ENCODE measurements at regions not wholly inside any gene's neighbourhood (a gene's known extent, or its start where the extent isn't known, plus 50 kb on each side); places are given as distances from the start of the nearest gene placed in this dataset.
"Not testable (repeated sequence)": the region's sequence is repeated elsewhere in the genome, so short reads cannot be mapped to it uniquely, and the experiment has no call there.

- not testable (repeated sequence) for H2AK5ac ChIP-seq (ENCODE audit: low read depth, low read length); H3K9me3 ChIP-seq (replicated peaks in 1 of 2; ENCODE audit: control insufficient read depth in 2 of 2, insufficient read depth in 1 of 2, low read depth in 1 of 2, low read length in 2 of 2); H3K27ac ChIP-seq (replicated peaks; ENCODE audit: low read length); H3K4me1 ChIP-seq (ENCODE audit: control insufficient read depth in 2 of 2, insufficient read depth in 1 of 2, low read depth in 1 of 2, low read length in 2 of 2); H2BK5ac ChIP-seq (ENCODE audit: low read length); H4K91ac ChIP-seq (ENCODE audit: low read depth, low read length, poor library complexity); H3K23ac ChIP-seq (ENCODE audit: low read depth, low read length, poor library complexity); H3K4me3 ChIP-seq (ENCODE audit: low read length in 2 of 2); H4K8ac ChIP-seq (ENCODE audit: low read depth, low read length); H3K18ac ChIP-seq (ENCODE audit: low read length); H2AFZ ChIP-seq (ENCODE audit: low read length); H3K9ac ChIP-seq (ENCODE audit: low read depth, low read length, poor library complexity); H3K14ac ChIP-seq (ENCODE audit: low read length); H2BK15ac ChIP-seq (ENCODE audit: low read length); H3K36me3 ChIP-seq (replicated peaks in 1 of 2; ENCODE audit: control insufficient read depth in 2 of 2, insufficient read depth in 2 of 2, low read length in 2 of 2); H3K79me1 ChIP-seq (ENCODE audit: low read depth, low read length); H2BK120ac ChIP-seq (ENCODE audit: low read depth, low read length); DNase-seq (ENCODE audit: low spot score); H3K4me2 ChIP-seq (ENCODE audit: insufficient read depth, low read length, poor library complexity, severe bottlenecking); H2BK12ac ChIP-seq (ENCODE audit: low read length); H3K4ac ChIP-seq (ENCODE audit: low read length); H3K27me3 ChIP-seq (ENCODE audit: control insufficient read depth in 3 of 3, insufficient read depth in 3 of 3, low read depth in 1 of 3, low read length in 3 of 3)
- no CpG with 5 or more reads among the region's 8 CpGs for WGBS, 2 donors (ENCODE audit: extremely low coverage in 2 of 2, insufficient read length in 2 of 2, insufficient replicate concordance in 1 of 2)
These were observed 521.3 kb downstream of the TP53TG3F start for GRCh38 chr16:33980736-33981135.

GRCh38 chr16:33984428-33984827, 525.0 kb downstream of the TP53TG3F start:
- not testable (repeated sequence) for H2BK12ac ChIP-seq (ENCODE audit: low read length); H3K4me2 ChIP-seq (ENCODE audit: insufficient read depth, low read length, poor library complexity, severe bottlenecking); H2AK5ac ChIP-seq (ENCODE audit: low read depth, low read length); H3K79me1 ChIP-seq (ENCODE audit: low read depth, low read length); H3K27me3 ChIP-seq (ENCODE audit: control insufficient read depth in 3 of 3, insufficient read depth in 3 of 3, low read depth in 1 of 3, low read length in 3 of 3); H3K14ac ChIP-seq (ENCODE audit: low read length); H3K4me1 ChIP-seq (ENCODE audit: control insufficient read depth in 2 of 2, insufficient read depth in 1 of 2, low read depth in 1 of 2, low read length in 2 of 2); H3K4me3 ChIP-seq (ENCODE audit: low read length in 2 of 2); H3K36me3 ChIP-seq (replicated peaks in 1 of 2; ENCODE audit: control insufficient read depth in 2 of 2, insufficient read depth in 2 of 2, low read length in 2 of 2); DNase-seq (ENCODE audit: low spot score); H3K9ac ChIP-seq (ENCODE audit: low read depth, low read length, poor library complexity); H2BK5ac ChIP-seq (ENCODE audit: low read length); H2BK15ac ChIP-seq (ENCODE audit: low read length); H3K23ac ChIP-seq (ENCODE audit: low read depth, low read length, poor library complexity); H4K8ac ChIP-seq (ENCODE audit: low read depth, low read length); H3K27ac ChIP-seq (replicated peaks; ENCODE audit: low read length); H2AFZ ChIP-seq (ENCODE audit: low read length); H2BK120ac ChIP-seq (ENCODE audit: low read depth, low read length); H3K4ac ChIP-seq (ENCODE audit: low read length); H4K91ac ChIP-seq (ENCODE audit: low read depth, low read length, poor library complexity); H3K9me3 ChIP-seq (replicated peaks in 1 of 2; ENCODE audit: control insufficient read depth in 2 of 2, insufficient read depth in 1 of 2, low read depth in 1 of 2, low read length in 2 of 2); H3K18ac ChIP-seq (ENCODE audit: low read length)
- no CpG with 5 or more reads among the region's 5 CpGs for WGBS, 2 donors (ENCODE audit: extremely low coverage in 2 of 2, insufficient read length in 2 of 2, insufficient replicate concordance in 1 of 2)

- not testable (repeated sequence) for H3K9ac ChIP-seq (ENCODE audit: low read depth, low read length, poor library complexity); H3K9me3 ChIP-seq (replicated peaks in 1 of 2; ENCODE audit: control insufficient read depth in 2 of 2, insufficient read depth in 1 of 2, low read depth in 1 of 2, low read length in 2 of 2)
These were observed 527.1 kb downstream of the TP53TG3F start for GRCh38 chr16:33986521-33986920.

GRCh38 chr16:33987348-33987963, 528.0 kb downstream of the TP53TG3F start:
- H3K4ac ChIP-seq (ENCODE audit: low read length); H2BK5ac ChIP-seq (ENCODE audit: low read length); H3K79me1 ChIP-seq (ENCODE audit: low read depth, low read length); H2BK12ac ChIP-seq (ENCODE audit: low read length); H3K4me2 ChIP-seq (ENCODE audit: insufficient read depth, low read length, poor library complexity, severe bottlenecking); H4K91ac ChIP-seq (ENCODE audit: low read depth, low read length, poor library complexity); H3K4me1 ChIP-seq (ENCODE audit: control insufficient read depth in 2 of 2, insufficient read depth in 1 of 2, low read depth in 1 of 2, low read length in 2 of 2); H2AFZ ChIP-seq (ENCODE audit: low read length); DNase-seq (ENCODE audit: low spot score); H3K18ac ChIP-seq (ENCODE audit: low read length); H3K23ac ChIP-seq (ENCODE audit: low read depth, low read length, poor library complexity); H2BK15ac ChIP-seq (ENCODE audit: low read length); H3K36me3 ChIP-seq (replicated peaks in 1 of 2; ENCODE audit: control insufficient read depth in 2 of 2, insufficient read depth in 2 of 2, low read length in 2 of 2); H2BK120ac ChIP-seq (ENCODE audit: low read depth, low read length); H3K27me3 ChIP-seq (ENCODE audit: control insufficient read depth in 3 of 3, insufficient read depth in 3 of 3, low read depth in 1 of 3, low read length in 3 of 3); H2AK5ac ChIP-seq (ENCODE audit: low read depth, low read length); H3K27ac ChIP-seq (replicated peaks; ENCODE audit: low read length); H3K4me3 ChIP-seq (ENCODE audit: low read length in 2 of 2); H3K9me3 ChIP-seq (replicated peaks in 1 of 2; ENCODE audit: control insufficient read depth in 2 of 2, insufficient read depth in 1 of 2, low read depth in 1 of 2, low read length in 2 of 2); H3K14ac ChIP-seq (ENCODE audit: low read length); H3K9ac ChIP-seq (ENCODE audit: low read depth, low read length, poor library complexity); H4K8ac ChIP-seq (ENCODE audit: low read depth, low read length): not testable (repeated sequence)
- WGBS, 2 donors (ENCODE audit: extremely low coverage in 2 of 2, insufficient read length in 2 of 2, insufficient replicate concordance in 1 of 2): no CpG with 5 or more reads among the region's 13 CpGs

More at GRCh38 chr16:33986521-33986920, 527.1 kb downstream of the TP53TG3F start:
- not testable (repeated sequence) for H3K4me1 ChIP-seq (ENCODE audit: control insufficient read depth in 2 of 2, insufficient read depth in 1 of 2, low read depth in 1 of 2, low read length in 2 of 2); H2BK5ac ChIP-seq (ENCODE audit: low read length); H3K4me2 ChIP-seq (ENCODE audit: insufficient read depth, low read length, poor library complexity, severe bottlenecking); H3K27ac ChIP-seq (replicated peaks; ENCODE audit: low read length); H4K91ac ChIP-seq (ENCODE audit: low read depth, low read length, poor library complexity); H4K8ac ChIP-seq (ENCODE audit: low read depth, low read length); H3K36me3 ChIP-seq (replicated peaks in 1 of 2; ENCODE audit: control insufficient read depth in 2 of 2, insufficient read depth in 2 of 2, low read length in 2 of 2); H2BK15ac ChIP-seq (ENCODE audit: low read length); H3K4ac ChIP-seq (ENCODE audit: low read length); H2BK120ac ChIP-seq (ENCODE audit: low read depth, low read length); H3K23ac ChIP-seq (ENCODE audit: low read depth, low read length, poor library complexity); H3K14ac ChIP-seq (ENCODE audit: low read length); DNase-seq (ENCODE audit: low spot score); H3K79me1 ChIP-seq (ENCODE audit: low read depth, low read length); H3K27me3 ChIP-seq (ENCODE audit: control insufficient read depth in 3 of 3, insufficient read depth in 3 of 3, low read depth in 1 of 3, low read length in 3 of 3); H2AFZ ChIP-seq (ENCODE audit: low read length); H3K18ac ChIP-seq (ENCODE audit: low read length); H2BK12ac ChIP-seq (ENCODE audit: low read length); H3K4me3 ChIP-seq (ENCODE audit: low read length in 2 of 2); H2AK5ac ChIP-seq (ENCODE audit: low read depth, low read length)
- no CpG with 5 or more reads among the region's 8 CpGs for WGBS, 2 donors (ENCODE audit: extremely low coverage in 2 of 2, insufficient read length in 2 of 2, insufficient replicate concordance in 1 of 2)
